GM19468 (cell line): ENCODE measurements at regions not wholly inside any gene's neighbourhood (a gene's known extent, or its start where the extent isn't known, plus 50 kb on each side); places are given as distances from the start of the nearest gene placed in this dataset.
A peak's percentile ranks its signal among the peaks of the same experiment; 100 is the strongest.
"Not testable (repeated sequence)": the region's sequence is repeated elsewhere in the genome, so short reads cannot be mapped to it uniquely, and the experiment has no call there.

Source experiments
- ATAC-seq: cut with Tn5 transposase; IDR thresholded peaks from one replicate; pipeline ENCODE4 v1.9.1; 2021; ENCODE audit warnings: mild to moderate bottlenecking, moderate library complexity, moderate number of reproducible peaks; ENCODE audit not compliant: unreplicated experiment; ENCODE audit errors: extremely low read depth

- ATAC-seq = not testable (repeated sequence)
Measured at GRCh38 chr1:242923603-242924002, 331.5 kb downstream of the CEP170 start.

GRCh38 chr1:242914729-242915128 lies 340.4 kb downstream of the CEP170 start:
- not testable (repeated sequence) for ATAC-seq

DNA sequence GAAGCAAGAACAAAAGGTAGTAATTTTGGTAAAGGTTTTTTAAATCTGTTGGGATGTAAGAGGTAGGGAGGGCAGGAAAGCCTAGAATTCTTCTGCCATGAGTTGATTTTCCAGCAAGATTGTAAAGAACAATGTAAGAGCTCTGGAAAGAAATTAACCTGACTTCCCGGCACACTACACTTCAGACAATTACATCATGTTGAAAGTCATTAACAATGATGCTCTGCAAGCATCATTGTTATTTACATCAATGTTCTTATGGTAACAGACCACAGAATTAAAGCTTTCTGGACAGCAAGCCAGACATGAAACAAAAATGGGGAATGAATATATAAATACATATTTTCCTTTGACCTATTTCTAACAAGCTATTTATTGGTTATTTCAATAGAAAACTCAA lies 342.2 kb downstream of the CEP170 start:
- not testable (repeated sequence) for ATAC-seq

GRCh38 chr1:242900558-242900957 lies 354.5 kb downstream of the CEP170 start:
- ATAC-seq = peak; percentile 67

DNA sequence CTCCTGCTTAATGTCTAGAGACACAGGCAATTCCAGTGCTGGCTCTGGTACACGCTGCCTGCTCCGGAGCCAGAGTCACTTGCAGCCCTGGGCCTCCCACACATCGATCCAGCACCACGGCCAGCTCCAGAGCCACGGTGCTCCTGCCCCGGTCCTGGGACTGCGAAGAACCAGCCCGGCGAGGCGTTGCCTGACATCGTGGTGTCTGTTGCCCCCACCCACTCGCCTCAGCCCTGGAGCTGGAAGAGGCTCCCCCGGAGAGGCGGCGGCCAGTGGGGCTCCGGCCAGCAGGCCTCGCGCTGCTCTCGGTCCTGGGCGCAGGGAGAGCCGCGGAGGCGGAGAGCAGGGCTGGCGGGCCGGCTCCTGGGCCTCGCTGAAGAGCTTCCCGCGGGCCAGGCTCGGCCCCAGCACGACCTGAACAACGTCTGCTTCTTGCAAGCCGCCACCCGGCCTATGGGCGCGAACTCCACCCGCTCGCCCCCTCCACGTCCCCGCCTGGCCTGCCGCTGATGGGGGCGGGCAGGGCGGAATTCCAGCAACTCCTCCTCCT lies 364.8 kb downstream of the CEP170 start:
- ATAC-seq = no peak

- peak; percentile 79 for ATAC-seq
Measured at GRCh38 chr1:242886137-242886536, 361.6 kb upstream of the PLD5 start.

DNA sequence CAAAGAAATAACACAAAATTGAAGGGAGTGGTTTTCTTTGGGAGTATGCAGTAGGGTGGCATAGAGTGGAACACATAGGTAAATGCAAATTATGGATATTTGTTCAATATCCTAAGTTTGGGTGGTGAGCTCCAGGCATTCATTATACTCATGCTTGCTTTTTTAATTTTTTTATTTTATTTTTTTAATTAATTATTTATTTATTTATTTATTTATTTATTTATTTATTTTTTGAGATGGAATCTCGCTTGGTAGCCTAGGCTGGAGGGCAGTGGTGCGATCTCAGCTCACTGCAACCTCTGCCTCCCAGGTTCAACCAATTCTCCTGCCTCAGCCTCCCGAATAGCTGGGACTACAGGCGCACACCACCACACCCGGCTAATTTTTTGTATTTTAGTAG lies 355.5 kb upstream of the PLD5 start:
- not testable (repeated sequence) for ATAC-seq

DNA sequence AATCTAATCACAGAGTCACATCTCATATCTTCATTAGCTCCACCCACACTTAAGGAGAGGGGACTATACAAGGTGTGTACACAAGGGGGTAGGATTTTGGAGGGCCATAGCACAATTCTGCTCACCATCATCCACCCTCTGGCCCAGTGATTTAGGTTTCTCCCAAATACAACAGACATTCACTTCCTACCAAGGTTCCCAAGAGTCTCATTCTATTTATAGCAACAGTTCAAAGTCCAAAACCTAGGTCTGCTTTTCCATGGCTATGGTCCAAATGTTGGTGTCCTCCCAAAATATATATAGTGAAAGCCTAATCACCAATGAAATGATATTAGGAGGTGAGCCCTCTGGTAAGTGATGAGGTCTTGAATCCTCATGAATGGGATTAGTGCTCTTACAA lies 353.2 kb upstream of the PLD5 start:
- no peak for ATAC-seq

DNA sequence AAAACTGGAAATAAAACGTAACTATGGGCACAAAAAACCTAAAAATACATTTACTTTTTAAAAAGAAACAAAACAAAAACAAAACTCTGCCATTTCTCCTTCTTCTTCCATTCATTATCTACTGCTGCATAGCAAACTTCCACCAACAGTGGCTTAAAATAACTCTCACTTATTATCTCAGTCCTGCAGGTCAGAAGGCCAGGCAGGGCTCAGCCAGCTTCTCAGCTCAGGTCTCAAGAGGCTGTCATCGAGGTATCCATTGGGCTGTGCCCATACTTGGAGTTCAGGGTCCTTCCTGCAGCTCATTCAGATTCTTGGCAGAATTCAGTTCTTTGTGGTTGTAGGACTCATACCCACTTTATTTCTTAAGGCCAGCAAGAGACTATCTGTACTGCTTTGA lies 352.7 kb upstream of the PLD5 start:
- ATAC-seq = no peak

DNA sequence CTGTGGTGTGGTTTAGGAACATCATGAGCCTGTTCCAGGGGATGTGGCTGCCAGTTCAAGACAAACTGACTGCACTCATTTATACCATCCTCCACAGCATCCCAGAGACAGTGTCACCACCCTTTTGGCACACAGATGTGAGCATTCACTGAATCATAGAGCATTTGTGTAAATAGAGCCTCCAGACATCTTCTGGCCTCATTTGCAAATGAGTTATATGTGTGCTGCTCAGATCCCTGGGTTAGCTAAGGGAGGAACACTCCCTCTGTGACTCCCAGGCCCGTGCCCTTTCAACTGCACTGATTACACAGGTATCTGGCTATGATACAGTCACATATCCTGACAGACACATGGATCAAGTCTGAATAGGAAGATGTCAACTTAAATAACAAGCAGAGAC lies 351.5 kb upstream of the PLD5 start:
- ATAC-seq = no peak

- ATAC-seq = no peak
Measured at GRCh38 chr1:242873661-242874060, 349.2 kb upstream of the PLD5 start.

DNA sequence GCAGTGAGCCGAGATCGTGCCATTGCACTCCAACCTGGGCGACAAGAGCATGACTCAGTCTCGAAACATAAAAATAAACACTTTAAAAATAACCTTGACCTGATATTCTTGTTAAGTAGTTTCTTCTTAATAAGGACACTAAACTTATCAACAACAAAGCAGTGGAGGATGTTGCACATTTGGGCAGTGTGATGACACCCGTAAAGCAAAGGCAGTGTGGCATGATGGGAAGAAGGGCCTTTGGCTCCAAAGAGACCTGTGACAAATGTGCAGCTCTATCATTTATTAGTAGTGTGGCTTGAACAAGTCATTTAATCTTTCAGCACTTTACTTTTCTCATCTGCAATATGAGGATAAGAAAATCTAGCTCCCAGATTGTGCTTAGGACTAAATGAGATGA lies 348.0 kb upstream of the PLD5 start:
- no peak for ATAC-seq

DNA sequence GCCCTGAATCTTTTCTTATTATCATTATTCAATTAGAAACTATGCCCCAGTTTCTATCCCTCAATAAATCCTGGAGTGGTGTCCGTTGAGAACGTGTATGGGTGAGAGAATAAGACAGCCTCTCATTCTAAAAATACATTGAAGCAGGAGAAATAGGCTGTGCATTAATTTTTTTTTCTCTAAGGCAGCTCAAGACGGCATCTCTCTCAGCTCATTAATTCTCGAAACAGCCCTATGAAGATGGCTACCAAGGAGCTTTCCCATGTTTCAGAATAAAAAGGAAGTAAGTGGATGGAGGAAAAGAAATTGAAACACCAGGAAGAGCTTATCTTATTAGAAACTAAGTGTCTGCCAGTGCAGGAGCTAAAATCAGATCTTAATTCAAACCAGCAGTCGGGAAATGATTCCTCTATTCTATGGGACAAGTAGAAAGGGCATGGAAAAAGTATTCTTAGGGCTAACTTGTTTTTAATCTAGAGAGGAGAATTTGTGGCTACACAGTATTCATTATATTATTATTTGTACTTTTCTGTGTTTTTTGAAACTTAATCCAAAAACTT lies 347.1 kb upstream of the PLD5 start:
- no peak for ATAC-seq

GRCh38 chr1:242870966-242871365 lies 346.5 kb upstream of the PLD5 start:
- ATAC-seq = no peak

DNA sequence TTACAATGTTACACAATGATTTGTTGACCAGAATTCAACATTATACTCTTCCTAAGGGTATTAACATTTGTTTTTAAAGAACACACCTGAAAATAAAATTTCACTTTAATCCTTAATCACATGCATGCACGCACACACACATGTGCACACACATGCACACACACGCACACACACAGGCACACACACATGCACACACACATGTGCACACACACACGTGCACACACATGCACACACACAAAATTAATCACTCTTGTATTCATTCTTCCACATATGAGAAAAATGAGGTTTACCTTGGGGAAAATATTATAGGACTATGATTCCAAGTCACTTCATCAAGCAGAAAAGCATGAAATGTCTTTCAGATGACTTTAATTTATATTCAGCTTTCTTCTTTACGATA lies 331.8 kb upstream of the PLD5 start:
- no peak for ATAC-seq

- ATAC-seq = no peak
Measured at GRCh38 chr1:242854466-242854865, 330.0 kb upstream of the PLD5 start.

- ATAC-seq = no peak
Measured at GRCh38 chr1:242847390-242847993, 323.0 kb upstream of the PLD5 start.

DNA sequence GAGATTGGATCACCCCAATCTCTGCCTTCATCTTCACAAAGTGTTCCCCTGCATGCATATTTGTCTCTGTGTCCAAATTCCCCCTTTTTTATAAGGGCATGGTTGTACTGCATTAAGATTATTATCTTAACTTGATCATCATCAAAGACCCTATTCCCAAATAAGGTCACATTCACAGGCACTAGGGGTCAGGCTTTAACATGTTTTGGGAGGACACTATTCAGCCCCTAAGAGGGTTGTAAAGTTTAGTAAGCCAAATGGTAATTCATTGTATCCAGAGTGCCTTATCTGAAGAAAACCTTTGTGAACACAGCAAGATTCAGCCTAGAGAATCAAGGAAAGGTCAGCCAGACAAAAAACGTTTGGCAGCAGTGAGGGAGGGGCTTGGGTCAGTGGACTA lies 317.6 kb upstream of the PLD5 start:
- ATAC-seq = no peak

DNA sequence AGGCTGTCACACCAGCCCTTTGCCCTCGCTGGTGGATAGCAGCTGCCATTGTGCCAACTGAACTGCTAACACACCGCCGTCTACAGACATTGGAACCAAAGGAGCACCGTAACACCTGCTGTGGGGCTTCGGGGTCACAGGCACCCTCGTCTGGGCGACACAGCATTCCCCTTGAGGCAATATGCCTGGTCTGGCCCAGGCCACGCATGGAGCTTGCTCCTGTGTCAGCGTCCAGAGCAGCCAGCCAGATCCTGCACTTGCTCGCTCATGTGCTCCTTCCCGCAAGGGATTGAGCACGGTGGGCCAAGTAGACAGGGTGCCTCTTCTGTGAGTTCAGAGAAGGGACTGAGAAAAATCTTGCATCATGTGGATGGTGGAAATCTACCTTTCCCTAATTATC lies 314.6 kb upstream of the PLD5 start:
- no peak for ATAC-seq

GRCh38 chr1:242836423-242836822 lies 311.9 kb upstream of the PLD5 start:
- ATAC-seq = no peak

DNA sequence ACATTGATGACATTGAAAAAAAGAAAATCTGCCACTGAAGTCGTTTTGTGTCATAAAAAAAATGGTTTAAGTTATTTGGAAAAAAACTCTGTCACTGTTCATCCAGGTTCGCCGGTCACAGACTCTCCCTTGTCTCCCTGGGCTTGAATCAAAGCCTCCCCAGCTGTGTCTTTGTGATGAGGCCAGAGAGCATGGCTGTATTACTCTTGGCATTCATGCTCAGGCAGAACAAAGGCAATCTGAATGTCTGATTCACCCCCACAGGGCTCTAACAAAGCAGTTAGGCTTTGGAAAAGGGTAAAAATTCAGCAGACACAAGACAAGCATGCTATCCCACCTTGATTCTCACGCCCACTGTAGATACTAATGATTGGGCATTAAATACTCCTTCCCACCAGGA lies 304.3 kb upstream of the PLD5 start:
- no peak for ATAC-seq

- no peak for ATAC-seq
Measured at GRCh38 chr1:242828199-242828598, 303.7 kb upstream of the PLD5 start.
